ENCODE measurements at regions not wholly inside any gene's neighbourhood (a gene's known extent, or its start where the extent isn't known, plus 50 kb on each side); places are given as distances from the start of the nearest gene placed in this dataset.
"Not testable (repeated sequence)": the region's sequence is repeated elsewhere in the genome, so short reads cannot be mapped to it uniquely, and the experiment has no call there.

DNA sequence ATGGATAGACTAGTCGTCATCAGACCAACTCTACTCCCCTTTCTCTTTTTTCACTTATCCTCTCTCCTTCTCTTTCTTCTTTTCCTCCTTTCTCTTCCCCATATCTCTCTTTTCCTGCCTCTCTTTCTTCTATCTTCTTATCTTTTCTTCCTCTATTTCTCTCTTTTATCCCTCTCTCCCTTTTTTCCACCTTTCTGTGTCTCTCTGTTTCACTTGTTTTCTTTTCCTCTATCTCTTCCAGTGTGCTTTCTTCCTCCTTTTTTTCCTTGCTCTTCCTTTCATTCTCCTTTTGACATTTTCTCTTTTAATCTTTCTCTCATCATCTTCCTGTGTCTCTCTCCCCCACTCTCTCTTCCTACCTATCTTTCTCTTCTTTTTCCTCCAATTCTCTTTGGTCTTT, 159.0 kb upstream of the PTGFR start:
- Mint-ChIP-seq H3K4me1 (no peaks in the 10 kb centered on the region), H3K27me3 (no peaks in the 10 kb centered on the region), H3K4me3 (no peak overlapping the region), H3K36me3 (no peaks in the 10 kb centered on the region), H3K9me3 (ENCODE audit: low read depth) (no peaks in the 10 kb centered on the region), H3K27ac (no peak overlapping the region)
- ATAC-seq = no peak
- CTCF ChIA-PET = no interaction called here
- no peak for DNase-seq

DNA sequence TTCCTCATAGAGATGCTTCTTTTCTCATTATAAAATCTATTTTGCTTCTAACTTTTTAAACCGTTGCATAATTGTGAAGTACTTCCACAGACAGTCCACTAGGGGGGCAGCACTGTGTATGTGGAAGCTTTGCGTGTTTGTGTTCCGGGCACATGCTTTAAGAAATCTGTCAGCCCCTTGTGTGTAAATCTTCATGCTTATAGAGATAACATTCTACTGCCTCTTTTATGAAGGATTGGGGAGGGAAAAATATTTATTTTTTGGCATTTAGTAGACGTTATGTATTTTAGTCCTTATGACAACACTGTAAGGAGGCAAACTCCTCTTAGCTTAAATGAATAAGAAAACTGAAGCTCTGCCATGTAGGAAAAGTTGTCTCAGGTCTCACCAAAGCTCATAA, 157.3 kb upstream of the PTGFR start:
- Mint-ChIP-seq H3K36me3 (no peaks in the 10 kb centered on the region), H3K27me3 (no peaks in the 10 kb centered on the region), H3K4me3 (no peak overlapping the region), H3K27ac (no peak overlapping the region), H3K4me1 (no peaks in the 10 kb centered on the region), H3K9me3 (ENCODE audit: low read depth) (no peaks in the 10 kb centered on the region)
- CTCF ChIA-PET = interaction anchor here (0.8 to 1.3 kb wide), 3 partner anchors 10 to 66 kb away, joined by 3 read pairs; no protein-coding TSS in a partner anchor
- no peak for ATAC-seq
- no peak for DNase-seq

DNA sequence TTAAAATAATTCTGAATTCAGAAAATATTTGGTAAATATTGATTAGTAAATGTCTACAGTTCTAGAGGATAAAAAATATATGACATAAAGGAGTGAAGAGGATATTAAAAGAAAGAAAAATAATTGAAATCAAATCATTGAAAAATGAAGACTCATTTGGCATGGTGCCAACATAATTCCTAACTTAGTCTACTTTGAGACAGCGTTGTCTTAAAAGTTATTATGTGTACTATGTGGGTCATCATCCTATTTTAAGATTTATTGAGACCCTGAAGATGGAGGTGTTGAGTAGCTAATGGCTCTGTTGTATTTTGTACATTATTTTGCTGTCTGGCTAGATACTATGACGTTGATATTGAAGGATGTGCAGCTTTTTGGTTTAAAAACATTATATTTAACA, 156.7 kb upstream of the PTGFR start:
- H3K36me3 Mint-ChIP-seq = no peaks in the 10 kb centered on the region
- no peak overlapping the region for H3K27ac Mint-ChIP-seq
- CTCF ChIA-PET = interaction anchor here (0.8 to 1.3 kb wide), 3 partner anchors 11 to 67 kb away, joined by 3 read pairs; no protein-coding TSS in a partner anchor
- no peaks in the 10 kb centered on the region for H3K27me3 Mint-ChIP-seq
- DNase-seq = no peak
- no peaks in the 10 kb centered on the region for H3K4me1 Mint-ChIP-seq
- H3K9me3 Mint-ChIP-seq (ENCODE audit: low read depth) = no peaks in the 10 kb centered on the region
- ATAC-seq = no peak
- no peak overlapping the region for H3K4me3 Mint-ChIP-seq

DNA sequence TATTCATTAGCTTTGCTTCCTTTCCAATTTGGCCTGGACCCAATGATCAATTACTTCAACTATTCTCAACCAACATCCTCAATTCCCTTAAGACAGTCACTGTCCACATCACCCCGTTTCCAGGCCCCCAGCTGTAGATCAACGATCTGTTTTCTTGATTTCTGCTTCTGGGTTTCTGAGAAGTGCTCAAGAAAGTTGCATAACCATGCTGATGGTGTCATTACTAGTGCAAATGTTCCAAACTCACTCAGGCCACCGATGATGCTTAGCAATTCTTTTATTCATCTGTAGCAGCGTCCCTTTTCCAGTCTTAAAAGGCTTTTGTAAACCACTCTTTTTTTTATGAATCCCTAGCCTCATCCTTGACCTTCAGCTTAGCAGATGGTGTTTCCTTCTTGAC, 155.8 kb upstream of the PTGFR start:
- Mint-ChIP-seq H3K4me1 (no peaks in the 10 kb centered on the region), H3K27ac (no peak overlapping the region), H3K27me3 (no peaks in the 10 kb centered on the region), H3K36me3 (no peaks in the 10 kb centered on the region), H3K9me3 (ENCODE audit: low read depth) (no peaks in the 10 kb centered on the region), H3K4me3 (no peak overlapping the region)
- CTCF ChIA-PET = no interaction called here
- no peak for DNase-seq
- ATAC-seq = no peak

DNA sequence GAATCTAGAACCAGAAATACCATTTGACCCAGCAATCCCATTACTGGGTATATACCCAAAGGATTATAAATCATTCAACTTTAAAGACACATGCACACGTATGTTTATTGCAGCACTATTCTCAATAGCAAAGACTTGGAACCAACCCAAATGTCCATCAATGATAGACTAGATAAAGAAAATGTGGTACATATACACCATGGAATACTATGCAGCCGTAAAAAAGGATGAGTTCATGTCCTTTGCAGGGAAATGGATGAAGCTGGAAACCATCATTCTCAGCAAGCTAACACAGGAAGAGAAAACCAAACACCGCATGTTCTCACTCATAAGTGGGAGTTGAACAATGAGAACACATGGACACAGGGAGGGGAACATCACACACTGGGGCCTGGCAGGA, 154.0 kb upstream of the PTGFR start:
- H3K27me3 Mint-ChIP-seq; H3K4me3 Mint-ChIP-seq; H3K27ac Mint-ChIP-seq; H3K4me1 Mint-ChIP-seq; CTCF ChIA-PET; H3K9me3 Mint-ChIP-seq (ENCODE audit: low read depth); H3K36me3 Mint-ChIP-seq; ATAC-seq; DNase-seq: not testable (repeated sequence)

DNA sequence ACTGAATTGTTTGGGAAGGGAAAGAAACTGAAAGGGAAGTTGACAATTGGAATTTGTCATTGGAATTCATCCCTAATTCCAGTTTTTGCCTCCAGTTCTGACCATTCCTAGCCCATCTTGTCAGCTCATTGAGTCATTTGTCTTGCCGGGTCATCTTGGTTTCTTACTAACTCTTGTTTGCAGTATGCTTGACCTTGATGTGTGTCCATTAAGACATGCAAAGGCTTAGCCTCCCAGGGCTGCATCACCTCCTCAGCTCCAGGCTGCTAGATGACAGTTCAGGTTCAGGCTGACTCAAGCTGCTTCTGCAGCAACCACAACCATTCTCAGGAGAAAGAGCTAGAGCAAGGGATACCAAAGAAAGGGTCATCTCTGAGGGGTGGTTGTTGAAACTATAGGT, 151.3 kb upstream of the PTGFR start:
- ATAC-seq = no peak
- H3K27ac Mint-ChIP-seq = no peak overlapping the region
- CTCF ChIA-PET = no interaction called here

DNA sequence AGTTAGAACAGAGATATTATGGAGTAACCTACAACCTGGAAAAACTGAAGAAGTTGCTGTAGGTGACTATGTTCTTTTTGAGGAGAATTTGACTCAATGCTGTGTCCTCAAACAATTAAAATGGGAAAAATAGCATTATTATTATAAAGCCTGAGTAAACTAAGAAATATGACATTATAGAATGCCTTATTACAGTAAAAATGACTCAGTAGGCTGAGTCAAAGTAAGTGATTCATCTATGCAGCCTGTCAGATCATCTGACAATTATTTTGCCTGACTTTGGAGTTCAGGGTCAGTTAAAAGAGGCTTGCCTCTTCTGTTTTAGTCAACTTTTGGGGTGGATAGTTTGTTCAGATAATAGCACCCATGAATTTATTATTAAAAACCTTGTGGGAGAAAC, 150.8 kb upstream of the PTGFR start:
- CTCF ChIA-PET = no interaction called here
- Mint-ChIP-seq H3K36me3 (no peaks in the 10 kb centered on the region), H3K27ac (no peak overlapping the region), H3K4me3 (no peak overlapping the region), H3K27me3 (no peaks in the 10 kb centered on the region), H3K9me3 (ENCODE audit: low read depth) (no peaks in the 10 kb centered on the region), H3K4me1 (no peaks in the 10 kb centered on the region)
- ATAC-seq = no peak
- no peak for DNase-seq

More for the DNA sequence above, 151.3 kb upstream of the PTGFR start:
- H3K9me3 Mint-ChIP-seq (ENCODE audit: low read depth) = no peaks in the 10 kb centered on the region
- no peak overlapping the region for H3K4me3 Mint-ChIP-seq
- no peaks in the 10 kb centered on the region for H3K4me1 Mint-ChIP-seq
- H3K36me3 Mint-ChIP-seq = no peaks in the 10 kb centered on the region
- DNase-seq = no peak
- no peaks in the 10 kb centered on the region for H3K27me3 Mint-ChIP-seq

DNA sequence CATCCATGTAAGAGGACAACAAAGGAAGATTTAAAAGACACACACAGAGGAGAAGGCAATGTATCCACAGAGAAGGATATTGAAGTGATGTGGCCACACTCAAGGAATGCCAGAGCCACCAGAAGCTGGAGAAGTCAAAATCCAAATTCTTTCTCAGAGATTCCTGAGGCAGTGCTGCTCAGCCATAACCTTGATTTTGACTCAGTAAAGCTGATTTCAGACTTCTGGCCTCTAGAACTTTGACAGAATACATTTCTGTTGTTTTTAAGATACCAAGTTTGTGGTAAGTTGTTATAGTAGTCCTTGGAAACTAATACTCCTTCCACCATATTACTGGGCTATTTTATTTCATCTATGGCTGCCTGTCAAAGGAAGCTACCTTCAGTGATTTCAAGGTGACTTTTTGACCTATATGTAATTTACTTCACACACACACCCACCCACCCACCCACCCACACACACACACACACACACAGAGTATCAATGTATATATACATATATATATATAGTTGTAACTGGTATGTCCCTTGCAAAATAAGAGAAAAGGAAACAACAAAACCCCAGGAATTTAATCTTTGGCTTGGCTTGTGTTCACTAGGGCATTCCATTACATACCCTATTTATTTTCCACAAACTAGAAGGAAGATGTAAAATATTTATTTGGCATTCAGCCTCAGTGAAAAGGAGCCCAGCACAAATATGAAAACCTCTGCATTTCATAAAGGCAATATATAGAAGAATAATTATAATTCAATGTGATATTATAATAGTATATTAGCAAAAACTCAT, 142.1 kb upstream of the PTGFR start:
- CTCF ChIA-PET = no interaction called here
- no peaks in the 10 kb centered on the region for H3K4me1 Mint-ChIP-seq
- no peak for ATAC-seq
- H3K36me3 Mint-ChIP-seq = no peaks in the 10 kb centered on the region
- H3K4me3 Mint-ChIP-seq = no peak overlapping the region
- DNase-seq = no peak
- no peaks in the 10 kb centered on the region for H3K9me3 Mint-ChIP-seq (ENCODE audit: low read depth)
- no peaks in the 10 kb centered on the region for H3K27me3 Mint-ChIP-seq
- H3K27ac Mint-ChIP-seq = no peak overlapping the region

DNA sequence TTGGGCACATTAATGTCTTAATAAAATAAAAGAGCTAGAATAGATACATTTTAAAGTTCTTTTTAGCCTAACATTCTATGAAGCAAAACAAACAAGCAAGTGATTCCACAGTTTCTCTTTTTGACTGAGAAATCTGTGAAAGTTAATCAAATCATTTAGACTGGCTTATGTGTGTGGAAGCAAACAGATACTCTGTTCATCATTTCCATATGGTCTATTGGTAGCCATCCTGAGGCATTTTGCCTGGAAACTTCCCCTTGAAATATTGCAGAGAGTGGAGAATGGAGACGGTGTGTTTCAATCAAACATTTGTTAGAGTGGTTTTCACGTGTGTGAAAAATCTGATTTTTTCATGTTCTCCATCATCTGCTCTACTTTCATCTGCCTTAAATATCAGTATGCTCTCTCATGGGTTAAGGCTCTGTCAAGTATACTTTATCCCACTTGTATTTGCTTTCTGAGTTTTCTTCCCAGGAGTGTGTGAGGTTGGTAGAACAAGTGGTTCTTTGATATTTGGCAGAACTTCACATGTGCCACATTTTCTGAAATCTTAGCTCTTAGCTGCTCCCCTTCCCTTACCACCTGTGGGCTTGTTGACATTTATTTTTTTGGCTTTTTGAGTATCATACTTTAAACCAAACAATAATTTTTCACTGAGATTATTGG, 139.1 kb upstream of the PTGFR start:
- Mint-ChIP-seq H3K27ac (no peak overlapping the region), H3K4me1 (no peaks in the 10 kb centered on the region), H3K36me3 (no peaks in the 10 kb centered on the region), H3K9me3 (ENCODE audit: low read depth) (no peaks in the 10 kb centered on the region), H3K4me3 (no peak overlapping the region), H3K27me3 (no peaks in the 10 kb centered on the region)
- no peak for DNase-seq
- ATAC-seq = no peak
- CTCF ChIA-PET = no interaction called here

DNA sequence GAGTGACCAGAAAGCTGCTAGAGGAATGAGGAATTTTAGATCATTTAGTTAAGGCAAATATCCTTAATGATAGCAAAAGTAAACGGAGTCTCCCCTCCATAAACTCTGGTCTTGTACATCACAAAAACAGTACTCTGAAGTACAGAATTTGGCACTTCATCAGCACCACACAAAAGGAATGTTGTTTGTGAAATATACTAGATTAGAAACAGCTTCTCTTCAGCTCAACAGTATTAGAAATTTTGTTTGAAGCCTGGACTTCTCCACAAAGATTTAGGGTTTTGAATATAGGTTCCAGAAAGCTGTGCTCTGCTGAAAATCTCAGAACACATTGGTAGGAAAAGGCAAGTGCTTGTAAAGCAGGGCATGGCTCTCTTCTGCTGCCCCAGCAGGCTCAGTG, 135.1 kb upstream of the PTGFR start:
- CTCF ChIA-PET = no interaction called here
- no peak for ATAC-seq
- no peak overlapping the region for H3K27ac Mint-ChIP-seq

DNA sequence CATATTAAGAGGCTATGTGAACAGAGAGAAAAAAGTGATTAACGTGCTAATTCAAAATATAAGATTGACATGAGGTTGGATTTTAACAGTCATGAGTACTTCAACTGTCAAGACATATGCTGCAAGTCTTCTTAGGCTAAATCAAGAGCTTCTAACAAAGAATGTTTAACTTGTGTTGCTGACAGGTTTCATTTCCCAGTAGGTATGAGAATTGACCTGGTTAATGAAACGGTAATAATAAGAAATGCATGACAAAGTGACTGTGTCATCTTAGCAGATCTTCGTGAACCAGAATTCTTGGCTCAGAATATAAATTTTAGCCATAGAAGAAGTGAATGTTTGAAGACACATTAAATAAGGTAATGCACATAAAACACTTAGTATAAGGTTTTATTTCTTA, 132.6 kb upstream of the PTGFR start:
- CTCF ChIA-PET = no interaction called here
- Mint-ChIP-seq H3K4me1 (no peaks in the 10 kb centered on the region), H3K27ac (no peak overlapping the region), H3K9me3 (ENCODE audit: low read depth) (no peaks in the 10 kb centered on the region), H3K36me3 (no peaks in the 10 kb centered on the region), H3K4me3 (no peak overlapping the region), H3K27me3 (no peaks in the 10 kb centered on the region)
- ATAC-seq (no peak), DNase-seq (no peak)

More for the DNA sequence above, 135.1 kb upstream of the PTGFR start:
- no peaks in the 10 kb centered on the region for H3K9me3 Mint-ChIP-seq (ENCODE audit: low read depth)
- no peaks in the 10 kb centered on the region for H3K4me1 Mint-ChIP-seq
- no peak overlapping the region for H3K4me3 Mint-ChIP-seq
- H3K27me3 Mint-ChIP-seq = no peaks in the 10 kb centered on the region
- no peak for DNase-seq
- H3K36me3 Mint-ChIP-seq = no peaks in the 10 kb centered on the region

DNA sequence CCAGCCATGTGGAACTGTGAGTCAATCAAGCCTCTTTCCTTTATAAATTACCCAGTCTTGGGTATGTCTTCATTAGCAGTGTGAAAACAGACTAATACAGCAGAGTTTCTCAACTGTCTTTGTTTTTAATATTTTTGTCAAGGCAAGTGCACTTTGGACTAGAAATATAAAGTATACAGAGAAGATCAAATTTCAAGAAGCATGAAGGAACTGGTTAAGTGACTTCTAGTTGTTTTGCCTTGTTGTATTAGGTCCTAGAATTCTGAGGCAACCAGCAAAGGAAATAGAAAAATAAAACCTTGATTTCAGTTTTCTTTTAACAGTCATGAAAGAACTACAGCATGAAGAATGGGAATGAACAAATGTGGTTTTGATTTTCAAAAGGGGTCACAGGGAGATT, 131.1 kb upstream of the PTGFR start:
- H3K9me3 Mint-ChIP-seq (ENCODE audit: low read depth) = no peaks in the 10 kb centered on the region
- CTCF ChIA-PET = no interaction called here
- ATAC-seq (no peak), DNase-seq (no peak)
- H3K36me3 Mint-ChIP-seq = no peaks in the 10 kb centered on the region
- H3K4me1 Mint-ChIP-seq = no peaks in the 10 kb centered on the region
- no peak overlapping the region for H3K4me3 Mint-ChIP-seq
- H3K27ac Mint-ChIP-seq = no peak overlapping the region
- no peaks in the 10 kb centered on the region for H3K27me3 Mint-ChIP-seq

DNA sequence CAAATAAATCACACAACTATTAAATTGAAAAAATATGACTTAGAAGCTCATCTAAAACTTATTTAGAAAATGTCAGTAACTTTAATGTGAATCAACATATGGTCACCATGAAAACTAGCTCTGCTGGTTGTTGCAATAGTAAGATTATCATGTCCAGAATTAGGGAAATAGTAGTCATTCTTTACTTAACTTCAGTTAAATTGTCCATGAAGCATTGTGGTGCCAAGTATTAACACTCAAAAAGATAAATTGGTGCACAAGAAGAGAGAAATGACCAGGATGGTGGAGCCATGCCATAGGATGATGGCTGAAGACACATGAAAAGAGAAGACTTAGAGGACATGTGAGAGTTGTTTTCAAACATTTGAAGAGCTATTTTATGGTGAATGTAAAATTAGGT, 130.2 kb upstream of the PTGFR start:
- H3K27ac Mint-ChIP-seq = no peak overlapping the region
- CTCF ChIA-PET = no interaction called here
- DNase-seq = no peak
- H3K36me3 Mint-ChIP-seq = no peaks in the 10 kb centered on the region
- no peak for ATAC-seq
- H3K9me3 Mint-ChIP-seq (ENCODE audit: low read depth) = no peaks in the 10 kb centered on the region
- no peaks in the 10 kb centered on the region for H3K4me1 Mint-ChIP-seq
- H3K27me3 Mint-ChIP-seq = no peaks in the 10 kb centered on the region
- no peak overlapping the region for H3K4me3 Mint-ChIP-seq

DNA sequence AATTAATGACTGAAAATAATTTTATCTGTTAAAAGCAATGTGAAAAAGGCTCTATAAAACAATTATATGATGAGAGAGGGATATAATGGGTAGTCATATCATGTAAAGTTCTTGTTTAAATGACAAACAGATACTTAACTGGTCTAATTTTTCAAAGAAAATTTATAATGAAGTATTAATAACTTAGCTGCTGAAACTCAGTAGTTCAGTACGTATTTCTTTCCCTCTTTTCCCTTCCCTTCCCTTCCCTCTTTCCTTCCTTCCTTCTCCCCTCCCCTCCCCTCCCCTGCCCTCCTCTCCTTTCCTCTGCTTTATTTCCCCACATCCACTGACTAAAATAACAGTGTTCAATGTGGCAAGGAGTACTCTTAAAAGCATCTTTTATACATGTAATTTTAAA, 123.1 kb upstream of the PTGFR start:
- H3K27me3 Mint-ChIP-seq = no peaks in the 10 kb centered on the region
- no peaks in the 10 kb centered on the region for H3K4me1 Mint-ChIP-seq
- no peak for ATAC-seq
- CTCF ChIA-PET = no interaction called here
- H3K27ac Mint-ChIP-seq = no peak overlapping the region
- H3K9me3 Mint-ChIP-seq (ENCODE audit: low read depth) = no peaks in the 10 kb centered on the region
- H3K4me3 Mint-ChIP-seq = no peak overlapping the region
- DNase-seq = no peak
- no peaks in the 10 kb centered on the region for H3K36me3 Mint-ChIP-seq
